ENCODE measurements at regions not wholly inside any gene's neighbourhood (a gene's known extent, or its start where the extent isn't known, plus 50 kb on each side); places are given as distances from the start of the nearest gene placed in this dataset.

- DNase-seq, result no peak
Observed at GRCh38 chr17:12388226-12388625, 277.5 kb upstream of the MYOCD start.

- DNase-seq, result no peak
Observed at GRCh38 chr17:12389421-12389820, 276.3 kb upstream of the MYOCD start.

- DNase-seq, result no peak
Observed at GRCh38 chr17:12390631-12391030, 275.1 kb upstream of the MYOCD start.

- no peak for DNase-seq
Observed at GRCh38 chr17:12391468-12391867, 274.2 kb upstream of the MYOCD start.

GRCh38 chr17:12395733-12396354 lies 269.8 kb upstream of the MYOCD start:
- no peak for DNase-seq

- DNase-seq, result no peak
Observed at GRCh38 chr17:12398441-12399051, 267.1 kb upstream of the MYOCD start.

GRCh38 chr17:12402963-12403622 lies 262.6 kb upstream of the MYOCD start:
- no peak for DNase-seq

- DNase-seq, result no peak
Observed at GRCh38 chr17:12403881-12404398, 261.8 kb upstream of the MYOCD start.

GRCh38 chr17:12406623-12407215 lies 259.0 kb upstream of the MYOCD start:
- no peak for DNase-seq

GRCh38 chr17:12407495-12408252 lies 258.0 kb upstream of the MYOCD start:
- DNase-seq, result no peak

GRCh38 chr17:12409082-12409481 lies 256.6 kb upstream of the MYOCD start:
- no peak for DNase-seq

- no peak for DNase-seq
Observed at GRCh38 chr17:12410717-12411116, 255.0 kb upstream of the MYOCD start.

GRCh38 chr17:12415031-12415430 lies 250.7 kb upstream of the MYOCD start:
- no peak for DNase-seq

GRCh38 chr17:12421077-12421476 lies 244.6 kb upstream of the MYOCD start:
- DNase-seq, result no peak

GRCh38 chr17:12421646-12422306 lies 243.9 kb upstream of the MYOCD start:
- DNase-seq, result no peak

GRCh38 chr17:12422651-12423050 lies 243.0 kb upstream of the MYOCD start:
- DNase-seq, result no peak

- no peak for DNase-seq
Observed at GRCh38 chr17:12423337-12423736, 242.4 kb upstream of the MYOCD start.

- DNase-seq, result no peak
Observed at GRCh38 chr17:12429116-12429515, 236.6 kb upstream of the MYOCD start.

GRCh38 chr17:12431188-12431587 lies 234.5 kb upstream of the MYOCD start:
- DNase-seq, result no peak

GRCh38 chr17:12438212-12438611 lies 227.5 kb upstream of the MYOCD start:
- no peak for DNase-seq

GRCh38 chr17:12438813-12439586 lies 226.7 kb upstream of the MYOCD start:
- no peak for DNase-seq

- DNase-seq, result no peak
Observed at GRCh38 chr17:12445331-12445730, 220.4 kb upstream of the MYOCD start.
